GM21737 (cell line): ENCODE measurements at regions not wholly inside any gene's neighbourhood (a gene's known extent, or its start where the extent isn't known, plus 50 kb on each side); places are given as distances from the start of the nearest gene placed in this dataset.

Experiments
- ATAC-seq: cut with Tn5 transposase; IDR thresholded peaks from one replicate; pipeline ENCODE4 v1.9.1; 2021; ENCODE audit warnings: mild to moderate bottlenecking, moderate library complexity; ENCODE audit not compliant: unreplicated experiment

- ATAC-seq: no peak
Observed at GRCh38 chr13:109868578-109869311, 82.4 kb upstream of the IRS2 start.

- ATAC-seq: no peak
Observed at GRCh38 chr13:109867766-109868165, 81.4 kb upstream of the IRS2 start.

GRCh38 chr13:109862627-109863026 lies 76.2 kb upstream of the IRS2 start:
- ATAC-seq: no peak

GRCh38 chr13:109859898-109860297 lies 73.5 kb upstream of the IRS2 start:
- no peak for ATAC-seq

- ATAC-seq: no peak
Observed at GRCh38 chr13:109859216-109859835, 72.9 kb upstream of the IRS2 start.

- no peak for ATAC-seq
Observed at GRCh38 chr13:109858319-109858718, 71.9 kb upstream of the IRS2 start.

GRCh38 chr13:109857803-109858202 lies 71.4 kb upstream of the IRS2 start:
- ATAC-seq: no peak

GRCh38 chr13:109857325-109857724 lies 70.9 kb upstream of the IRS2 start:
- no peak for ATAC-seq

- no peak for ATAC-seq
Observed at GRCh38 chr13:109856350-109856749, 70.0 kb upstream of the IRS2 start.

GRCh38 chr13:109853153-109853552 lies 66.8 kb upstream of the IRS2 start:
- ATAC-seq: no peak

- ATAC-seq: no peak
Observed at GRCh38 chr13:109846185-109846584, 59.8 kb upstream of the IRS2 start.

- no peak for ATAC-seq
Observed at GRCh38 chr13:109844396-109844795, 58.0 kb upstream of the IRS2 start.

GRCh38 chr13:109843695-109844094 lies 57.3 kb upstream of the IRS2 start:
- ATAC-seq: no peak

GRCh38 chr13:109842212-109842920 lies 56.0 kb upstream of the IRS2 start:
- no peak for ATAC-seq

GRCh38 chr13:109840893-109841287 lies 54.5 kb upstream of the IRS2 start:
- no peak for ATAC-seq

- no peak for ATAC-seq
Observed at GRCh38 chr13:109840201-109840892, 54.0 kb upstream of the IRS2 start.

- ATAC-seq: peak; percentile 80
Observed at GRCh38 chr13:109836629-109837607, 50.5 kb upstream of the IRS2 start.
